Smooth muscle cell (in vitro differentiated cells): ENCODE measurements at regions not wholly inside any gene's neighbourhood (a gene's known extent, or its start where the extent isn't known, plus 50 kb on each side); places are given as distances from the start of the nearest gene placed in this dataset.
A peak's percentile ranks its signal among the peaks of the same experiment; 100 is the strongest.

Experiments
- DNase-seq: peaks from one replicate; lab custom pipeline; 2025; ENCODE audit not compliant: unreplicated experiment; lab: John Stamatoyannopoulos, UW
- H2AFZ ChIP-seq: fragments of 200-600 bp; sonication (generic); 2 replicates; pipeline ENCODE4 v1.6.0; 2016; ENCODE audit warnings: antibody characterized with exemption, low read depth, mild to moderate bottlenecking
- H3F3A ChIP-seq: fragments of 200-600 bp; sonication (generic); 2 replicates; pipeline ENCODE4 v1.6.0; 2017; ENCODE audit warnings: antibody characterized with exemption, low read depth
- H3K27ac ChIP-seq: fragments of 200-600 bp; sonication (generic); 2 replicates; pipeline ENCODE4 v1.5.1; 2016; ENCODE audit warnings: low read depth, mild to moderate bottlenecking
- H3K27me3 ChIP-seq: fragments of 200-600 bp; sonication (generic); 2 replicates; pipeline ENCODE4 v1.6.1; 2016; ENCODE audit warnings: low read depth, mild to moderate bottlenecking
- H3K36me3 ChIP-seq: fragments of 200-600 bp; sonication (generic); 2 replicates; pipeline ENCODE4 v1.5.1; 2016; ENCODE audit warnings: low read depth
- H3K4me1 ChIP-seq: fragments of 200-600 bp; sonication (generic); 2 replicates; pipeline ENCODE4 v1.5.1; 2016; ENCODE audit warnings: low read depth
- H3K4me2 ChIP-seq: fragments of 200-600 bp; sonication (generic); 2 replicates; pipeline ENCODE4 v1.6.0; 2016; ENCODE audit warnings: mild to moderate bottlenecking
- H3K4me3 ChIP-seq: fragments of 200-600 bp; sonication (generic); 2 replicates; pipeline ENCODE4 v1.5.1; 2016; ENCODE audit warnings: mild to moderate bottlenecking
- H3K79me2 ChIP-seq: fragments of 200-600 bp; sonication (generic); 2 replicates; pipeline ENCODE4 v1.6.0; 2016; ENCODE audit warnings: low read depth, mild to moderate bottlenecking
- H3K9ac ChIP-seq: fragments of 200-600 bp; sonication (generic); 2 replicates; pipeline ENCODE4 v1.6.0; 2016; ENCODE audit warnings: low read depth
- H3K9me3 ChIP-seq: fragments of 200-600 bp; sonication (generic); replicated peaks from 2 replicates; pipeline ENCODE4 v1.5.1; 2016; ENCODE audit warnings: low read depth
- H4K20me1 ChIP-seq: fragments of 200-600 bp; sonication (generic); 2 replicates; pipeline ENCODE4 v1.6.0; 2016; ENCODE audit warnings: low read depth
- CTCF ChIP-seq: fragments of 200-600 bp; sonication (generic); IDR thresholded peaks from 2 replicates; pipeline ENCODE4 v1.5.1; 2017; ENCODE audit warnings: borderline replicate concordance, mild to moderate bottlenecking, antibody characterized with exemption; ENCODE audit not compliant: insufficient read depth, poor library complexity, severe bottlenecking
- WGBS: methylation state at CpG from one replicate; pipeline ENCODE4 v1.1.7; 2016; ENCODE audit warnings: low lambda C conversion rate; 5-methylcytosine and 5-hydroxymethylcytosine counted together

DNA sequence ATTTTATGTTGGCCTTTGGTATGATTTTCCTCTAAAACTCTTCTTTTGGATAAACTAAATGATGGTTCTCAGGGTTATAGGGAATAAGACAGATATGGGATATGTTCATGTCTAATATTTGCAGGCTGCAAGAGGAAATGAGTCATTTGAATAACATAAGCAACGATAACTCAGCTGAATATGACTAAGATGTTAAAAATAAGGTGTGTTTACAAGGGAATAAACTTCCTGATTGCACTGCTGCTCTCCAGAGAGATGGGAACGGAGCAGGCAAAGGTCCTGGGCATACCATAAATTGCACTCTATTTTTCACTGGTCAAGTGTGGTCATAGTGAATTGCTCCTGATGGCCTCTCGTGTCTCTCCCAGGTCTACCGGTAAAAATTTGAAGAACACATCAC lies 666.2 kb downstream of the TOX3 start:
- DNase-seq, result no peak
- Histone ChIP-seq H3K27ac (peak overlapping the region; percentile 39), H3K4me2 (peak overlapping the region; percentile 29)

GRCh38 chr16:51877686-51878085 lies 669.3 kb downstream of the TOX3 start:
- H2AFZ ChIP-seq, result no peak overlapping the region
- H3K27me3 ChIP-seq, result no peaks in the 10 kb centered on the region
- TF ChIP-seq CTCF, result no peak
- H3K9ac ChIP-seq, result no peak overlapping the region
- no peaks in the 10 kb centered on the region for H3K4me1 ChIP-seq
- no peaks in the 10 kb centered on the region for H3K79me2 ChIP-seq
- WGBS, result 79% methylated on average over 5 of the region's 5 CpGs
- no peaks in the 10 kb centered on the region for H4K20me1 ChIP-seq
- H3F3A ChIP-seq, result no peaks in the 10 kb centered on the region
- H3K4me3 ChIP-seq, result no peak overlapping the region
- H3K4me2 ChIP-seq, result no peak overlapping the region
- H3K36me3 ChIP-seq, result no peaks in the 10 kb centered on the region
- DNase-seq, result no peak
- H3K9me3 ChIP-seq, result no peaks in the 10 kb centered on the region
- H3K27ac ChIP-seq, result no peak overlapping the region

More for the DNA sequence above, 666.2 kb downstream of the TOX3 start:
- no peak for TF ChIP-seq CTCF
- H3F3A ChIP-seq, result no peaks in the 10 kb centered on the region
- no peaks in the 10 kb centered on the region for H4K20me1 ChIP-seq
- no peak overlapping the region for H3K9ac ChIP-seq
- no peak overlapping the region for H2AFZ ChIP-seq
- no peaks in the 10 kb centered on the region for H3K4me1 ChIP-seq
- 29% methylated on average over 4 of the region's 4 CpGs for WGBS
- no peaks in the 10 kb centered on the region for H3K79me2 ChIP-seq
- H3K27me3 ChIP-seq, result no peaks in the 10 kb centered on the region
- no peaks in the 10 kb centered on the region for H3K9me3 ChIP-seq
- H3K36me3 ChIP-seq, result no peaks in the 10 kb centered on the region
- no peak overlapping the region for H3K4me3 ChIP-seq

- no peak for TF ChIP-seq CTCF
- Histone ChIP-seq H3K27ac (no peak overlapping the region), H2AFZ (no peak overlapping the region), H3F3A (no peaks in the 10 kb centered on the region), H3K36me3 (no peaks in the 10 kb centered on the region), H3K4me1 (no peaks in the 10 kb centered on the region), H3K27me3 (no peaks in the 10 kb centered on the region), H3K4me2 (no peak overlapping the region), H3K79me2 (no peaks in the 10 kb centered on the region), H3K4me3 (no peak overlapping the region), H3K9ac (no peak overlapping the region), H3K9me3 (no peaks in the 10 kb centered on the region), H4K20me1 (no peaks in the 10 kb centered on the region)
- WGBS, result 85% methylated on average over 3 of the region's 3 CpGs
- no peak for DNase-seq
Measured at GRCh38 chr16:51876934-51877333, 670.0 kb downstream of the TOX3 start.

DNA sequence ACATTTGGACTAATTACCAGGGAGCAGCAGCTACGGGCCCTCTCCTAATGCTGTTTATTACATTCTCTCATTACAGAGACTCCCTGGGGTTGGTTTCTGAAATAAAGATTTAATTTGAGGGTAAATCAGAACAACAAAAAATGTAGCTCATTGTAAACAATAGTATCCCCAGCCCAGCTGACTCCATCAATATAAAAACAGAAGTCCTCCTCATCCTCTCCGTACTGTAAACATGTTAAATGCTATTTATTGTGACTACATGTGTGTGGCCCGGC lies 670.4 kb downstream of the TOX3 start:
- Histone ChIP-seq H3K4me1 (no peaks in the 10 kb centered on the region), H3K4me2 (no peak overlapping the region), H3K36me3 (no peaks in the 10 kb centered on the region), H3K9me3 (no peaks in the 10 kb centered on the region), H3K27ac (no peak overlapping the region), H4K20me1 (no peaks in the 10 kb centered on the region), H3F3A (no peaks in the 10 kb centered on the region), H3K4me3 (no peak overlapping the region), H3K9ac (no peak overlapping the region), H3K79me2 (no peaks in the 10 kb centered on the region), H3K27me3 (no peaks in the 10 kb centered on the region), H2AFZ (no peak overlapping the region)
- TF ChIP-seq CTCF, result no peak
- no peak for DNase-seq
- WGBS, result 82% methylated on average over 3 of the region's 3 CpGs
